ENCODE measurements at regions not wholly inside any gene's neighbourhood (a gene's known extent, or its start where the extent isn't known, plus 50 kb on each side); places are given as distances from the start of the nearest gene placed in this dataset.

DNA sequence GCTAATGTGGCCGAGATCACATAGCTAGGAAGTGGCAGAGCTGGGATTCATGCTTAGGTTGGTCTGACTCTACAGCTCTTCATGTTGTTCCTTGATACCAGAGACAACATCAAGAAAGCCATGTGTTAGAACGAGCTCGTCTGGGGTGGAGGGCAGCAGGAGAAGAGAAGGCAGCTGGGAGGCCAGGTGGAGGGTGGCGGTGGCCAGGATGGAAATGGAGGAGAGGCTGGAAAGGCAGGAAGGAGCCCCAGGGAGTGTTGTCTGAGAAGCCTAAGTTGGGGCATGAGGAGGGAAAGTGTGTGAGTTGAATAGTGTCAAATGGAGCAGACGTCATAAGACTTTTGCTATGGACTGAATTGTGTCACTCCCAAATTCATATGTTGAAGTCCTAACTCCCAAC lies 315.3 kb downstream of the GADD45G start:
- no peak for DNase-seq

GRCh38 chr9:89920951-89921350 lies 316.1 kb downstream of the GADD45G start:
- DNase-seq = no peak

- DNase-seq = peak in 2 of 3 experiments; percentile 29 to 82
Observed at GRCh38 chr9:89922099-89922498, 317.3 kb downstream of the GADD45G start.

- DNase-seq = no peak
Observed at GRCh38 chr9:89923174-89923573, 318.4 kb downstream of the GADD45G start.

DNA sequence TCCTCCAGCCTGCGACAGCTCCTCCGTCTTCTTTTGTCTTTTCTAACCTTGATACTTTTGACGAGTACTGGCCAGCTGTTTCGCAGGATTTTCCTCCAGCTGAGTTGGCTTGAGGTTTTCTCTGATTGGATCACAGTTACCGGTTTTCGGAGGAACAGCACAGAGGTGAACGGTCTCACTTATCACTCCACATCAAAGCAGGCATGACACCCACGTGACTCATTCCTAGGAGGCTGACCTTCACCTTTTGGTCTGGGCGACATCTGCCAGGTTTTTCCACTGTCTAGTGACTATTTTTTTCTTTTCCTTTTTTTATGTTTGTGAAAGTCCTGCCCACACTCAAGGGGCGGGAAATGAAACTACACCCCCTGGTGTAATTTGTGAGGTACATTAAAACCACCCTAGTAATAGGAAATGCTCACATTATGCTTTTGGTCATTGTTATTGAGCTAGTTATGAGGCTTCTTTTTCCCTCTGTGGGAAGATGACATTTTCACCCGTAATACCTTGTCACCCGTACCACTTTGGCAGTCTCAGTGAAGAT lies 319.2 kb downstream of the GADD45G start:
- DNase-seq = peak in 2 of 3 experiments; percentile 3 to 38

DNA sequence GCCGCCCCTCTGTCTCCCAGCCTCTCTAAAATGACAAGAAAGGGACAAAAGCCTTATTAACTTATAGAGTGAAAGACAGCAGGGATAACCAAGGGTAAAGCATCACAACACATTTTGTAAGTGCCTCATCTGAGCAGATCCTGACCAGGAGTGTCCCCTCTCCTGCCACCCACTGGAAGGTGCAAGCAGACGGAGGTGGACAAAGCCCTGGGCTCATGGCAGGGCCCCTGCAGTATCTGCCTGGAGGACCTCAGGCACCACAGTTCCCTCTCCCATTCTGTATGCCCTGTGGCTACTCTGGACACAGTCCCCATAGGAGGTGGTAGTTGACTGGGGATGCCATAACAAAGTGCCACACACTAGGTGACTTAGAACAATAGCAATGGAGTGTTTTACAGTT lies 319.8 kb downstream of the GADD45G start:
- no peak for DNase-seq

DNA sequence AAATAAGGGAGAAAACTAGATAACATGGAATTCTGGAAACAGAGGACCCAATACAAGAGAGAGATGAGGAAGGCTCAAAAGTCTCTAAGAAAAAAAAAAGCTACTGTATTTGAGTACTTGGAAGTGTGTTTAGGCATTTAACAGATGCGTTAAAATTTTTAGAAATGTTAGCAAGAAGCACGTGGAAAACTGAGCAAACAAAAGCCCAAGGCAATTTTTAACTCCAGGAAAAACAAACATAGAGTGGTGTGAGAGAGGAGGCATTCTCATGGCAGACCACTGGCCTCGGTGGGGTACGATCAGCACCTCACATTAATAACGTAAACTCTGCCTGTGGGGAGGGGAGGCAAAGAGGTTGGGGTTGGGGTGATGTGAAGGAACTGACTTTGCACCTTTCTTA lies 321.4 kb downstream of the GADD45G start:
- no peak for DNase-seq

DNA sequence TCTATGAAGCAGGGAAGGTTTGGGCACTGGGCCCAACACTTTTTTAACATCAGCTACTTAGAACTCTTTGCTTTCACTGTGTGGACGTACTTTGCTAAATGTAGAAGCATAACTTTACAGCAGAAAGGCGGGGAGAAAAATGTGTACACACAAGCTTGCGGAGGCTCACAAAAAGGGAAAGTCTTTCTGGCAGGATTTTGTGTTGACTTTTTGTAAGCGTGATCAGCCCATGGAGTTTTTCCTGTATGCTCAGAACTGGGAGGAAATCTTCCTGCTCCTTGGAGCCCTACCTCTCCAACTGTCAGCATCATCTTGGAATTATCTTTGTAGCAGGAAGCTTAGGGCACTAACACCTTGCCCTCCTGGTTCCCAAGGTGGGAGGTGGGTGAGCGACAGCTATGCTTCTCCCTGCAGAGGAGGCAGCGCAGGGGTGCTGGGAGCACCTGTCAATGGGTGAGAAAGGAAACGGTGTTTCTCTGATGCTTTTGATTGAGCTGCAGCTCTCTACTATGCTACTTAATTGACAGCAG lies 321.9 kb downstream of the GADD45G start:
- peak in 1 of 3 experiments; percentile 25 for DNase-seq

DNA sequence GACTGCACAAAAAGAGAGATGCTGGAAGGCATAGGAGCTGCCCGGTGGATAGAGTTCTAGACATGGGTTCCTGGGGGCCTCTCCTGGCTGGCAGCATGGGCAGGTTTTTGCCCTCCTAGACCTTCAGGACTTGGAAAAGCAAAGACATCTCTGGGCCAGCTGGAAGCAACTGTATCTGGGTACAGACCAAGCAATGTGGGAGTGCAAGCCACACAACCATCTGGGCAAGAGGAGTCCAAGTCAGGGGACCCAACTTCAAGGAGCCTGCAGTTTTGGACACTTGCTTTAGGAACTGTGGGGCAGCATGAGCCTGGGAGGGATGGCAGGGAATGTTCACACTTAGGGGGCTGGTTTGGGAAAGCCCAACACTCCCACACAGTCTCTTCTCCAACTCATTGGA lies 323.3 kb downstream of the GADD45G start:
- no peak for DNase-seq

GRCh38 chr9:89928521-89929275 lies 323.9 kb downstream of the GADD45G start:
- DNase-seq = no peak

DNA sequence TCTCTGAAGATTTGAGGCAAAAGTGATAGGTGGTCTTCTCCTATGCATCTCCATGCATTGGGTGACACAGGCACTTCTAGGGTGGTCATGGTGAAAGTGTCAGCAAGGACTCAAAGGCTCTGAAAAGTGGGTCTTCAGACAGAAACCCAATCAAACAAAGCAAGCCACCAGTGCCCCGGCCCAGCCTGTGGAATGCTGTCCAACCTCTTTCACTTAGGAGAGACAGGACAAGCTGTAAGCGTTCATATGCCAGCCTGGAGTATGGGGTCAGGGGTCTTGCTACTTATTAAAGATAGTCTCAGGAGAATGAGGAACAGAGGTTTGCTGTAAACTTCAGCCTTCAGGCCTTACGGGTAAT lies 324.5 kb downstream of the GADD45G start:
- DNase-seq = no peak

- DNase-seq = peak; percentile 16 to 81 (median 67)
Observed at GRCh38 chr9:89929673-89930480, 325.1 kb downstream of the GADD45G start.

DNA sequence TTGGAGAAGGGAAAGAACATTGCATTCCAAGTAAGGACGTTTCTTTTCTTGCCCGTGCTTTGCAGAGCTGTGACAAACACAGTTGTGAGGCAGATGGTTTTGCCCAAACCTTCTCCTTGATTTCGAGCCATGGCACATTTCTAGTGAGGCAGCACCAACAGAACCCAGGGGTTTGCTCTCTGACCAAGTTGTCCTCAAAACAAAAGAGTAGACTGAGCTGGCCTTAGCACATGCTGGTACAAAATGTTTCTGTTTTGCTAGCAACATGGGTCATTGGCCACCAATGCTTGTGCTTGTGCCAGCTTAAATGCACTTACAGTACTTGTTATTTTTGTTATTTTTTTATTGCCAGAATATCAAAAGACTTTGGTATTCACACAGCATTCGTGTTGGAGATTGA lies 328.8 kb downstream of the GADD45G start:
- no peak for DNase-seq

- peak in 1 of 3 experiments; percentile 15 for DNase-seq
Observed at GRCh38 chr9:89935115-89935514, 330.3 kb downstream of the GADD45G start.

DNA sequence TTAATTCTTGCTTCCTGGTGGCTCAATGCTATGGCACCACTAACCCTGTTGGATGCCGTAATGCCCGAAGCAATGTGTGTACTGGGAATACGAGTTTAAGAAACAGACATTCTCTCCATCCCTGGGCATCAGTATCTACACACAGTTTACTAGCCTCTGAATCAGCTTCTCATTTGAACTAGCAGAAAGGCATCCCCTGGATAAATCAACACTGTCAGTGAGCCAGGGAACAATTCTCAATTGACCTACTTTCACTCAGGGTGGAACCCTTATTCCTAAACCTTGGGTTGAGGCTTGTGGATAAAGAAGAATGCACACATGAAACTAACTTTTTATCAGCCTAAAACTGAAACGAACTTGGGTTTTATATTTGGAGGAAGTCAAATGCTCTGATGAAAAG lies 331.0 kb downstream of the GADD45G start:
- no peak for DNase-seq

GRCh38 chr9:89937051-89937450 lies 332.2 kb downstream of the GADD45G start:
- DNase-seq = no peak

- DNase-seq = no peak
Observed at GRCh38 chr9:89939181-89939580, 334.4 kb downstream of the GADD45G start.

- no peak for DNase-seq
Observed at GRCh38 chr9:89939626-89940292, 334.9 kb downstream of the GADD45G start.

DNA sequence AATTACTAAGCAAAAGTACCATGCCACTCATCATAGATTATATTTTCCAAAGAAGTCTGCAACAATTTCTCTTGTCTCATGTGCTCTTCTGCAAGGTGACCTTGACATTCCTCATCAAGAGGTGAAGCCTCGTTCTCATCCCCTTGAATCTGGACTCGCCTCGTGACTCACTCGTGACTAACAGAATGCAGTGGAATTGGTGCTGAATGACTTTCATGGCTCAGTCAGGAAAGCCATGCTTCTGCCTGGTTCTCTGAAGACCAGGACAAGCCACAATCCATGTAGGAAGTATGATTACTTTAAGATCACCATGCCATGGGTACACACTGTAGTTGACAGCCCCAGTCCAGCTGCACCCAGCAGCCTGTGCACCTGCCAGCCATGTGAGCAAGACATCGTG lies 335.8 kb downstream of the GADD45G start:
- DNase-seq = no peak

- peak; percentile 16 to 87 (median 50) for DNase-seq
Observed at GRCh38 chr9:89941875-89942274, 337.1 kb downstream of the GADD45G start.

DNA sequence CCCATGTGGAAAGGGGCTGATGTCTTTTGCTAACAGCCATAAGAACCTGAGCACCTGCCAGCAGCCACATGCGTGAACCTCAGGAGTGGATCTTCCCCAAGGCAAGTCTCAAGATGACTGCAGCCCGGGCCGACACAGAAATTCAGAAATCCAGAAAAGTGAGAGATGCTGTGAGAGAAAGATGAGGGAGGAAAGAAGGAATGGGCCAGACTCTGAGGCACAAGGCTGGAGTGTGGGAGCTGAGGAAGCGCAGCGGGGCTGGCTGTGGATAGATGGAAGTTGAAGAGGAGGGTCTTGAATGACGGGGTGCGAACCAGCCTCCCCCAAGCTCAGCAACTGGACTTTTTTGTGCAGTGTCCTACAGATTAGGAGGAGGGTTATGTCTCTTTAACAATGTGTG lies 337.8 kb downstream of the GADD45G start:
- DNase-seq = no peak

GRCh38 chr9:89943309-89943708 lies 338.5 kb downstream of the GADD45G start:
- DNase-seq = no peak

DNA sequence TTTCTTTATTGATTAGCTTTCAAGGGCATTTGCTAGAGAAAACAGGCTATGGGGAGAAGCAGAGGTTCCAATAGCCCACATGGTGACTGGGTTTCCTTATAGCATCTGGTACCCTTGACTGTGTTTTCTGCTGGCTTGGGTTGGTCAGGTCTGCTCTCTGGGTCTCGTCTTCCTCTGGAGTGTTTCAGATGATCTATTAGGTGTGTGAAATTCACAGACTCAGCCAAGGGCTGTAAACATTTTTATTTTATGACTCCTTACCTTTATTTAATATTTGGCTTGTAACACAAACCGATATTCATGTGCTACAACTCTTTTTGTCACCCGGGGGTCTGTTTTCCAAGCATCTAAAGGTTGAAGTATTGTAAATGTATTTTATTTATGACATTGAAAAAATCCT lies 338.9 kb downstream of the GADD45G start:
- DNase-seq = no peak

Measured in NCI-H1417 (cell line).